ENCODE measurements at regions not wholly inside any gene's neighbourhood (a gene's known extent, or its start where the extent isn't known, plus 50 kb on each side); places are given as distances from the start of the nearest gene placed in this dataset.

- Histone ChIP-seq H3K4ac (replicated peaks; ENCODE audit: insufficient read length, low read depth, low read length) (no peak overlapping the region), H3K23me2 (ENCODE audit: low read depth, low read length) (no peaks in the 10 kb centered on the region), H3K4me1 (replicated peaks in 1 of 4; ENCODE audit: control insufficient read depth in 3 of 4, insufficient read depth in 4 of 4, low read length in 3 of 4) (peaks cover 0 to 5% (median 0%) of the 10 kb centered on the region in 4 experiments; a peak in 1 of 7 replicates), H3K9me3 (ENCODE audit: insufficient read depth in 2 of 2, low read depth in 1 of 2, low read length in 1 of 2) (no peaks in the 10 kb centered on the region), H3K9ac (replicated peaks in 1 of 4; ENCODE audit: extremely low read depth in 1 of 4, low read depth in 3 of 4, low read length in 3 of 4) (no peak overlapping the region), H3K14ac (ENCODE audit: insufficient read length) (no peak overlapping the region), H2BK120ac (replicated peaks; ENCODE audit: low read depth, low read length) (no peak overlapping the region), H3K56ac (replicated peaks; ENCODE audit: insufficient read length, low read depth, low read length) (no peak overlapping the region), H4K91ac (replicated peaks; ENCODE audit: insufficient read length, low read length) (no peak overlapping the region), H4K20me1 (replicated peaks in 1 of 2; ENCODE audit: control insufficient read depth in 1 of 2, insufficient read depth in 2 of 2, low read length in 2 of 2) (no peaks in the 10 kb centered on the region), H2BK20ac (ENCODE audit: low read length) (no peak overlapping the region), H3K79me1 (ENCODE audit: low read depth, low read length) (no peaks in the 10 kb centered on the region), H3K4me3 (ENCODE audit: extremely low read depth in 1 of 4, insufficient read depth in 2 of 4, low read depth in 3 of 4, low read length in 4 of 4) (no peak overlapping the region), H3K79me2 (ENCODE audit: control insufficient read depth in 1 of 2, insufficient read depth in 2 of 2, low read length in 2 of 2) (no peaks in the 10 kb centered on the region), H4K8ac (ENCODE audit: extremely low read depth, insufficient read depth, low read length) (no peak overlapping the region), H3K18ac (ENCODE audit: extremely low read depth, low read length) (no peak overlapping the region), H3K27ac (ENCODE audit: low read depth, low read length) (no peak overlapping the region), H3K4me2 (ENCODE audit: insufficient read depth in 1 of 2, low read depth in 2 of 2, low read length in 2 of 2) (no peak overlapping the region), H3K23ac (ENCODE audit: insufficient read length) (no peak overlapping the region), H3K36me3 (ENCODE audit: control insufficient read depth in 2 of 4, insufficient read depth in 4 of 4, low read length in 3 of 4) (no peaks in the 10 kb centered on the region), H3K27me3 (replicated peaks in 1 of 4; ENCODE audit: control insufficient read depth in 3 of 4, extremely low read depth in 1 of 4, insufficient read depth in 3 of 4, low read length in 3 of 4) (no peaks in the 10 kb centered on the region), H2BK12ac (ENCODE audit: low read depth, low read length) (no peak overlapping the region), H4K5ac (ENCODE audit: insufficient read length, low read depth, low read length) (no peak overlapping the region), H2BK15ac (ENCODE audit: low read length) (no peak overlapping the region), H2AK5ac (ENCODE audit: low read depth, low read length) (no peak overlapping the region), H2AFZ (ENCODE audit: low read length) (no peak overlapping the region), H2BK5ac (ENCODE audit: low read depth, low read length) (no peak overlapping the region)
- DNase-seq (ENCODE audit: low read depth in 1 of 2, low spot score in 2 of 2): no peak
- WGBS, 2 experiments (ENCODE audit: extremely low coverage in 1 of 2, insufficient coverage in 1 of 2, insufficient read length in 1 of 2, insufficient replicate concordance in 2 of 2, low coverage in 1 of 2, low lambda C conversion rate in 2 of 2, missing lambda C conversion rate in 1 of 2): 91% methylated on average over 3 of the region's 3 CpGs; no CpG with 5 or more reads in 1 of the 2 experiments
- CTCF ChIA-PET (ENCODE audit: partially characterized antibody): no interaction called here
- POLR2A ChIA-PET (ENCODE audit: partially characterized antibody): no interaction called here
- no peak for FAIRE-seq
- no peak for TF ChIP-seq RNF2 (IDR thresholded peaks at IDR 0.05; ENCODE audit: borderline replicate concordance, low read depth, low read length, missing control alignments, poor library complexity, severe bottlenecking)
- TF ChIP-seq TCF12 (IDR thresholded peaks at IDR 0.05; ENCODE audit: low read depth, low read length): no peak
- no peak for TF ChIP-seq SUZ12 (IDR thresholded peaks at IDR 0.05; ENCODE audit: low read length)
- TF ChIP-seq POLR2AphosphoS5 (IDR thresholded peaks at IDR 0.05; ENCODE audit: low read depth, low read length): no peak
- TF ChIP-seq MAFK (IDR thresholded peaks at IDR 0.05; ENCODE audit: low read depth, low read length): no peak
These were observed 462.6 kb downstream of the ENC1 start for GRCh38 chr5:74177961-74178360.
